ENCODE measurements at regions not wholly inside any gene's neighbourhood (a gene's known extent, or its start where the extent isn't known, plus 50 kb on each side); places are given as distances from the start of the nearest gene placed in this dataset.

DNA sequence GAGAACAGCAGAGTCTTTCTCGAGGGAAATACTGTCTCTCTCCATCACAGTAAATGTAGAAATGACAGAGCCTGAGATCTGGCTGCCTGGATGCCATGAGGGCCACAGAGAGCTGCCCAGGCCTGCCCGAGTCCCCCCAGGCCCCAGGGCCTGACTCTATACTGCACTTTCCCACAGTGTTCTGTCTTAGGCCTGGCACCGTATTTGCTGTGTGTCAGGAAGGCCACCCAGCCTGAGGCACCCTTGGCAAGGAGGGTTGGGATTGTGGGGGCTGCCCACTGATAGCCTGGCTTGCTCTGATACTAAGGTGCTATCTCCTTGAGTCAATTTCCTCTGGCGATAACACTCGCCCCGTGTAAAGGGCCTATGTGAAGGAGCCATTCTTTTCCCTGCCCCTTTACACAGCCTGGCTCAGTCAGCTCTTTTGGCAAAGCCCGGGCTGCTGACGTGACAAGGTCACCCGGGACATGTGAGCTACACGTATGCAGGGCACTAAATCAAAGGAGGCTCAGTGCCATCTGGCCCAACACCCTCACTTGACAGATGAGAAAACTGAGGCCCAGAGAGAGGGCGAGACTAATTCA lies 630.1 kb upstream of the KLF4 start:
- no peak for DNase-seq (ENCODE audit: low spot score)
- TF ChIP-seq, protein P1, sequence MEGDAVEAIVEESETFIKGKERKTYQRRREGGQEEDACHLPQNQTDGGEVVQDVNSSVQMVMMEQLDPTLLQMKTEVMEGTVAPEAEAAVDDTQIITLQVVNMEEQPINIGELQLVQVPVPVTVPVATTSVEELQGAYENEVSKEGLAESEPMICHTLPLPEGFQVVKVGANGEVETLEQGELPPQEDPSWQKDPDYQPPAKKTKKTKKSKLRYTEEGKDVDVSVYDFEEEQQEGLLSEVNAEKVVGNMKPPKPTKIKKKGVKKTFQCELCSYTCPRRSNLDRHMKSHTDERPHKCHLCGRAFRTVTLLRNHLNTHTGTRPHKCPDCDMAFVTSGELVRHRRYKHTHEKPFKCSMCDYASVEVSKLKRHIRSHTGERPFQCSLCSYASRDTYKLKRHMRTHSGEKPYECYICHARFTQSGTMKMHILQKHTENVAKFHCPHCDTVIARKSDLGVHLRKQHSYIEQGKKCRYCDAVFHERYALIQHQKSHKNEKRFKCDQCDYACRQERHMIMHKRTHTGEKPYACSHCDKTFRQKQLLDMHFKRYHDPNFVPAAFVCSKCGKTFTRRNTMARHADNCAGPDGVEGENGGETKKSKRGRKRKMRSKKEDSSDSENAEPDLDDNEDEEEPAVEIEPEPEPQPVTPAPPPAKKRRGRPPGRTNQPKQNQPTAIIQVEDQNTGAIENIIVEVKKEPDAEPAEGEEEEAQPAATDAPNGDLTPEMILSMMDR (IDR thresholded peaks at IDR 0.05; ENCODE audit: extremely low read depth, missing control alignments), result no peak

DNA sequence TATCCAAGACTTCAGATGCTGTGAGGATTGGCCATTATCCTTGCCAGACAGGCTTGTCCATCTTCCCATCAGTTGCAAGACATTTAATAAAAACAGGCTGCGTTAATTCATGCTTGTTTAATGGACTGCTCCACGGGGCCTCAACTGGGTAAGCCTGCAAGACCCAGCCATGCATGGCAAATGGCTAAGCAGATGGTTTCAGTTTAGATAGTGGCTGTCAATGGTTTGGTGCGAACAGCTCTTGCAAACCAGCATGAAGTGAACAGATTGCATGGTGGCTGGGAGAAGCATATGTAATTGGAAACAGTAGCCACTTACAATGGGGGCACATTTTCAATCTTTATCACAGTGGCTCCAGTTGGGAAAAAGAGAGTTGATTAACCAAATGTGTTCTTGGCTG lies 628.2 kb upstream of the KLF4 start:
- TF ChIP-seq, protein P1 (IDR thresholded peaks at IDR 0.05; ENCODE audit: extremely low read depth, missing control alignments), result no peak
- no peak for DNase-seq (ENCODE audit: low spot score)

DNA sequence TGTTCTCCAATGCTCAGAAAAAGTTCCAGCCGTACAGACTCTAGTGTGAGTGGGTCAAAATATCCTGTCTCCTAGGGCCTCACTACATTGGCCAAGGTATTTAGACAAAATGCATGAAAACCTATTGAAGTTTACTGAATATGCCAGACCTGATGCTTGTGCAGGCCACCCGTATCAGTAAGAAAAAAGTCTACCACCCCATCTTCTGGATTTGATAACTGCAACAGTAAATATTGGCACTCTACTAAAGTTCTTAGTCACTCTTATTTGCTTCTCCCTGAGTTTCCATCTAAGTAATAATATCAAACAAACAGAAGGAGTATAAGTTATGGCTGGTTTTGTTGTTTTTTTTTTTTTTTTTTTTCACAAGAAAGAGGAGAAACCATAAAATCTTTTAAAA lies 627.7 kb upstream of the KLF4 start:
- no peak for DNase-seq (ENCODE audit: low spot score)
- TF ChIP-seq, protein P1 (IDR thresholded peaks at IDR 0.05; ENCODE audit: extremely low read depth, missing control alignments), result no peak

DNA sequence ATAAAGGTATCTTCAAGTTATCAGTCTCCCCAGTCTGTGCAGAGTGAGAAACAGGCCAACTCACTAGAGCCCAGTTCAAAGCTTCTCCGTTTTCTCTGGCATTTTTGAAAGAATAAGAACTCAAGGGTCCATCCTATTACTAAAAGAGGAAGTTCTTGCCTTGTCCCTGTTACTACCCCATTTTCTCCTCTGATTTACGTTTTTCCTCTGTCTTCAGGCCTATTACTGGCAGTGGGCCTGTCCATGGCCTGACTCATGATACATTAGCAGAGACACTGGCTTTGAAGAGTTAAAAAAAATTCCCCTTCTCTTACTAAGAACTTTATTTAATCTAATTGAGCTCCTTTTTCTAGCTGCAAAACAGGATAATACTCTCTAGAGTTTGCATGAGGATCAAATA lies 624.0 kb upstream of the KLF4 start:
- TF ChIP-seq, protein P1 (IDR thresholded peaks at IDR 0.05; ENCODE audit: extremely low read depth, missing control alignments), result no peak
- DNase-seq (ENCODE audit: low spot score), result no peak

DNA sequence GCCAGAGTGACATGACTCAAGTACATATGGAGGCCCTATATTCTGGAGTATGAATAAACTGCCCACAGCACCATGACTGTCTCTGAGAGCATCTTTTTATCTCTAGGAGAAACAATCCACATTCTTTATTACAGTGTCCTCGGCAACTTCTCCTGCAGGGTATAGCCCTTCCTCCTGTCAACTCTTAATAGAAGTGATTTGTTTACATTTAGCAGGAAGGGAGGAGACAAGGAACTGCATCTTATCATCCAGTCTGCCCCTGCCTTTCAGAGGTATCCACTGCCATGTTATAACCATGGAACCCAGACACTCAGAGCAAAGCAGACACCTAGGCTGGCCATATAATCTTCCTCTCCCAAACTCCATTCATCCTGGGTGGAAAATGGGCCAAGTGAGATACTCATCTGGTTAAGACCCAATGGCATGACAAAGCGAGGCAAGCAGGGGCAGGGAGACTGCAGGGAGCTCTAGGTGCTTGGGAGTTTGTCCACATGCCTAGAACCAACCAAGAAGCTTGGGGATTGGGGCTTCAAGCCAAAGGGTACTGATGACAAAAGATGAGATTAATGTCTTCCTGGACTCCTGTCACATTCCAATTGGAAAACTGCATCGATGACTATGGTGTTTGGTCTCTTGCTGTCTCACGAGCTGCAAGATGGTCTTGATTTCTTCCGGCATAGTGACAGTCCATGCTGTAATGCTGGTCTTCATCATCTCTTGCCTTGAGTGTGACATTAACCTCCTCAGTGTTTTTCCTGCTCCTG lies 620.5 kb upstream of the KLF4 start:
- DNase-seq (ENCODE audit: low spot score), result no peak
- TF ChIP-seq, protein P1 (IDR thresholded peaks at IDR 0.05; ENCODE audit: extremely low read depth, missing control alignments), result no peak

DNA sequence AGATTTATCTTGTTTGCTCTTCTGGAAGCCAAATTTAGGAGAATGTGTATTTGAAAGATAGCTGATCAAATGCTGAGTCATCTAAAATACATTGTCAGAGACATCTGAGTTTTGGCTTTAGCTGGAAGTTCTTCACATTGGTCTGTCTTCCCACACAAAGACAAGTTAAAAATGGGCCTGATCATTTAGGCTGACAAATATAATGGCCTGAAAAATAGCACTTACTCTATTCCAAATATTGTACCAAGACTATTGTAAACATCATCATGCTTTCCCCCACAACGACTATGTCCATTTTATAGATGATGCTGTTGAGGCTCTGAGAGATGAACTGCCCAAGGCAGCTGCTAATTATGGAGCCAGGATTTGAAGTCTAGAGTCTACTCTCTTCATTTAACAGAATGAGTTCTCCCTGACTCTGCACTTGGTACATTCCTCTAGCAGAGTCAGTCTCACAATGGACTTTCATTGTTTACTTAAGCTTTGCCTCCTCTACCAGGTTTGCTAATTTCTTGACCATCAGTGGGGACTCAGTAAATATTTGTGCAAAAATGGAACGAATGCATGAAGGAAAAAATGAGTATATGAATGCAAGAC lies 619.4 kb upstream of the KLF4 start:
- TF ChIP-seq, protein P1 (IDR thresholded peaks at IDR 0.05; ENCODE audit: extremely low read depth, missing control alignments), result no peak
- no peak for DNase-seq (ENCODE audit: low spot score)

DNA sequence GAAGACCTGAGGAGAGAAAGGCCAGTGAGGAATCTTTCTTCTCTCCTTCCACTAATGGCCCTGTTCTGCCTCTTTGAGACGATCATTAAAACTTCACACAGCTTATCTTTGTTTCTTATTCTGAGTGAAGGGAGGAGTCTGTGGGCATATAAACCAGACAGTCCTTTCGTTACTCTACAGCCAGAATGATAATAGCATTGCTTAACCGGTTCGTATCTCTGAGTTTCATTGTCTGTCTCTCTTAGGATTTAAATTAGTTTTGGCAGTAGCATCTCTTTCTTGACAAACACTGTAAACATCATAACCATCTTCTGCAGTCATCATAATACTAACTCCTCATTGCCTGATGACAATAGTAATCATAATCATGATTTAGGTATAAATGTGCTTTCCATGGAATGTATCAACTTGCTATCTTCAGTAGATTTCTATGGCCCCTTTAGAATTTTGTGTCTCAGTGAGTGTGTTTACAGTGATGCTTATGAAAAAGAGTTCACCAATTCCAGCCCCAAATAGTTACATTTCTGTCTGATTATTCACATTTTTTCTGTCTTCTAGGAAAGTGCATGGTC lies 618.8 kb upstream of the KLF4 start:
- TF ChIP-seq, protein P1 (IDR thresholded peaks at IDR 0.05; ENCODE audit: extremely low read depth, missing control alignments), result no peak
- no peak for DNase-seq (ENCODE audit: low spot score)
